RCC 7860 (cell line): ENCODE measurements at regions not wholly inside any gene's neighbourhood (a gene's known extent, or its start where the extent isn't known, plus 50 kb on each side); places are given as distances from the start of the nearest gene placed in this dataset.
A peak's percentile ranks its signal among the peaks of the same experiment; 100 is the strongest.

Experiments
- DNase-seq: peaks from one replicate; pipeline ENCODE4 v3.0.0-alpha.2; 2015; ENCODE audit warnings: low spot score
- FAIRE-seq: peaks from 2 replicates; lab custom pipeline; 2012; peaks lifted over from hg19 to GRCh38; lab: Jason Lieb, UNC

- no peak for DNase-seq
These were observed 500.0 kb upstream of the SETBP1 start for GRCh38 chr18:44180683-44181082.

GRCh38 chr18:44181951-44182747 lies 498.5 kb upstream of the SETBP1 start:
- no peak for DNase-seq
- FAIRE-seq: no peak

More at GRCh38 chr18:44180683-44181082, 500.0 kb upstream of the SETBP1 start:
- FAIRE-seq: no peak

GRCh38 chr18:44186001-44186400 lies 494.7 kb upstream of the SETBP1 start:
- DNase-seq: no peak
- no peak for FAIRE-seq

GRCh38 chr18:44187090-44187489 lies 493.6 kb upstream of the SETBP1 start:
- DNase-seq (no peak), FAIRE-seq (no peak)

GRCh38 chr18:44195394-44196140 lies 485.1 kb upstream of the SETBP1 start:
- FAIRE-seq (no peak), DNase-seq (no peak)

- DNase-seq (no peak), FAIRE-seq (no peak)
These were observed 482.7 kb upstream of the SETBP1 start for GRCh38 chr18:44197832-44198611.

GRCh38 chr18:44198612-44199284 lies 481.9 kb upstream of the SETBP1 start:
- FAIRE-seq: no peak
- no peak for DNase-seq

- no peak for DNase-seq
- FAIRE-seq: no peak
These were observed 467.4 kb upstream of the SETBP1 start for GRCh38 chr18:44213293-44213692.

- DNase-seq: no peak
- no peak for FAIRE-seq
These were observed 466.3 kb upstream of the SETBP1 start for GRCh38 chr18:44214396-44214795.

GRCh38 chr18:44216169-44216568 lies 464.5 kb upstream of the SETBP1 start:
- no peak for FAIRE-seq

GRCh38 chr18:44227501-44227900 lies 453.2 kb upstream of the SETBP1 start:
- DNase-seq (no peak), FAIRE-seq (no peak)

More at GRCh38 chr18:44216169-44216568, 464.5 kb upstream of the SETBP1 start:
- no peak for DNase-seq

- FAIRE-seq: no peak
- no peak for DNase-seq
These were observed 451.0 kb upstream of the SETBP1 start for GRCh38 chr18:44229693-44230108.

GRCh38 chr18:44231936-44232335 lies 448.8 kb upstream of the SETBP1 start:
- no peak for FAIRE-seq
- DNase-seq: no peak

GRCh38 chr18:44232500-44232899 lies 448.2 kb upstream of the SETBP1 start:
- no peak for FAIRE-seq
- no peak for DNase-seq

GRCh38 chr18:44238454-44238853 lies 442.2 kb upstream of the SETBP1 start:
- no peak for FAIRE-seq

GRCh38 chr18:44238911-44239310 lies 441.8 kb upstream of the SETBP1 start:
- DNase-seq (no peak), FAIRE-seq (no peak)

More at GRCh38 chr18:44238454-44238853, 442.2 kb upstream of the SETBP1 start:
- DNase-seq: peak; percentile 13

- no peak for FAIRE-seq
- DNase-seq: no peak
These were observed 439.7 kb upstream of the SETBP1 start for GRCh38 chr18:44241020-44241419.

- no peak for FAIRE-seq
- DNase-seq: no peak
These were observed 435.7 kb upstream of the SETBP1 start for GRCh38 chr18:44245019-44245418.

- FAIRE-seq: no peak
- no peak for DNase-seq
These were observed 434.7 kb upstream of the SETBP1 start for GRCh38 chr18:44246001-44246400.

- FAIRE-seq (no peak), DNase-seq (no peak)
These were observed 422.6 kb upstream of the SETBP1 start for GRCh38 chr18:44258086-44258485.

GRCh38 chr18:44258576-44258975 lies 422.1 kb upstream of the SETBP1 start:
- FAIRE-seq (no peak), DNase-seq (no peak)
